Adrenal gland (tissue), 9 donors: ENCODE measurements at regions not wholly inside any gene's neighbourhood (a gene's known extent, or its start where the extent isn't known, plus 50 kb on each side); places are given as distances from the start of the nearest gene placed in this dataset.
A peak's percentile ranks its signal among the peaks of the same experiment; 100 is the strongest.

Experiments
- DNase-seq, 7 donors: peaks; one replicate each; pipeline ENCODE4 v3.0.0-alpha.2; 2019 to 2020
- H3K27ac ChIP-seq, 5 donors: fragments of 200-600 bp; sonication (generic) in 4 of 5; 1 replicate in 3 of 5; 2 replicates in 2 of 5; pipeline versions ENCODE4 v1.5.1 to v1.8.0; 2016 to 2020; ENCODE audit warnings: mild to moderate bottlenecking in 1 of 5
- H3K27me3 ChIP-seq: fragments of 200-600 bp; 2 replicates; pipeline ENCODE4 v1.8.0; 2021
- H3K36me3 ChIP-seq, 2 donors: fragments of 200-600 bp; replicated peaks in 1 of 2; 1 replicate in 1 of 2; 2 replicates in 1 of 2; pipeline versions ENCODE4 v1.5.1 to v1.8.0; 2018 to 2022
- H3K4me1 ChIP-seq, 2 donors: fragments of 200-600 bp; replicated peaks in 1 of 2; 1 replicate in 1 of 2; 2 replicates in 1 of 2; pipeline versions ENCODE4 v1.5.1 to v1.8.0; 2018 to 2021
- H3K4me3 ChIP-seq, 4 donors: fragments of 200-600 bp; sonication (generic) in 3 of 4; one replicate each; pipeline ENCODE4 v1.5.1; 2016 to 2018
- H3K9me3 ChIP-seq, 3 donors: fragments of 200-600 bp; sonication (generic) in 1 of 3; replicated peaks in 1 of 3; 1 replicate in 2 of 3; 2 replicates in 1 of 3; pipeline versions ENCODE4 v1.5.1 to v1.8.0; 2016 to 2021
- POLR2A ChIP-seq, 2 donors: fragments of 450-650 bp; IDR thresholded peaks; one replicate each; pipeline ENCODE4 v1.6.1; 2017; ENCODE audit warnings: antibody characterized with exemption in 2 of 2, mild to moderate bottlenecking in 2 of 2, moderate library complexity in 1 of 2
- WGBS, 4 donors: extraction: QIAGEN DNeasy Blood & Tissue Kit in 2 of 4; methylation state at CpG; one replicate each; pipeline versions ENCODE4 v1.1.5 to v1.1.7; 2013 to 2017; 5-methylcytosine and 5-hydroxymethylcytosine counted together
- intact Hi-C, 2 donors: fragments of 100-400 bp; cut with DNase I; formaldehyde crosslinking; loops; one replicate each; pipeline versions ENCODE4 v1.14.1 to v1.15.0; 2022 to 2023
- TF ChIP-seq, protein P1 (sequence below), 6 experiments: fragments of 450-650 bp in 4 of 6; fragments of 200-600 bp in 2 of 6; sonication (generic) in 1 of 6; IDR thresholded peaks; 1 replicate in 5 of 6; 2 replicates in 1 of 6; pipeline versions ENCODE4 v1.5.1 to v1.8.0; 2016 to 2021; ENCODE audit warnings: antibody characterized with exemption in 6 of 6, mild to moderate bottlenecking in 2 of 6, moderate library complexity in 1 of 6
- donor health status: healthy with polysubstance abuse.
- donor health status: Bipolar disorder and iron deficiency.
- donor health status: DM: yes; HTN: yes; CAD: no.
- donor health status: DM: no; HTN: no; CAD: no.
- donor health status: DM: no; HTN: no; CAD: no.

DNA sequence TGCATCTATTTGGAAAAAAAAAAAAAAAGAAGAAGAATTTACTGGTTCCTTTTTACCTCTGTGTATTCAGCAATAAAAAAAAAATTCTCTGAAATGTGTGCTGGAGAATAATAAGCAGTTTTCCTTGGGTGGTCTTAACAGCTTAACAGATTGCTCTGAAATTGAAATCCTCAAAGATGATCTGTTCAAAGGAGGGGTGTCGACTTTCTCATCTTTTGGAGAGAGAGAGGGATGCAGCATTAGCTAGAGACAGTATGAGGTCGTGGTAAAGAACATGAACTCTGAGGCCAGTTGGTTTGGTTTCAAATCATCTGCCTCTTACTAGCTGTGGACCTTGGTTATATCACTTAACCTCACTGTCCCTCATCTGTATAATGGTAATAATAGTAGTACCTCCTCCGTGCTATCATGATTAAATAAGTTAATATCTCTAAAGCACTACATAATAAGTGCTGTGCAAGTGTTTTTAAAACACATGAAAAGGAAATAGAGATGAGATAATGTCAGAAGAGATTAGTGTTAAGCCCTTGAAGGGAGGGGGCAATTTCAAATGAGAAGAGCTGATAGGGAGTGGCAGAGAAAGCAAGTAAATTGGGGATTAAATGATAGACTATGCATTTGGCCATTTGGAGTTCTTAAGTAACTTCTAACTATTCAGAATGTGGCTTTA, 109.9 kb upstream of the LIMCH1 start:
- Histone ChIP-seq H3K9me3 (no peaks in the 10 kb centered on the region), H3K36me3 (no peaks in the 10 kb centered on the region), H3K27me3 (no peaks in the 10 kb centered on the region), H3K4me1 (peaks cover 19 to 55% of the 10 kb centered on the region in 2 donors), H3K4me3 (no peak overlapping the region), H3K27ac (peak overlapping the region in 2 of 5 donors; percentile 5 to 66)
- DNase-seq: no peak
- WGBS, 4 donors: 42 to 53% (median 51%) methylated on average over 3 of the region's 3 CpGs
- intact Hi-C loops: no loop called here
- TF ChIP-seq, protein P1, sequence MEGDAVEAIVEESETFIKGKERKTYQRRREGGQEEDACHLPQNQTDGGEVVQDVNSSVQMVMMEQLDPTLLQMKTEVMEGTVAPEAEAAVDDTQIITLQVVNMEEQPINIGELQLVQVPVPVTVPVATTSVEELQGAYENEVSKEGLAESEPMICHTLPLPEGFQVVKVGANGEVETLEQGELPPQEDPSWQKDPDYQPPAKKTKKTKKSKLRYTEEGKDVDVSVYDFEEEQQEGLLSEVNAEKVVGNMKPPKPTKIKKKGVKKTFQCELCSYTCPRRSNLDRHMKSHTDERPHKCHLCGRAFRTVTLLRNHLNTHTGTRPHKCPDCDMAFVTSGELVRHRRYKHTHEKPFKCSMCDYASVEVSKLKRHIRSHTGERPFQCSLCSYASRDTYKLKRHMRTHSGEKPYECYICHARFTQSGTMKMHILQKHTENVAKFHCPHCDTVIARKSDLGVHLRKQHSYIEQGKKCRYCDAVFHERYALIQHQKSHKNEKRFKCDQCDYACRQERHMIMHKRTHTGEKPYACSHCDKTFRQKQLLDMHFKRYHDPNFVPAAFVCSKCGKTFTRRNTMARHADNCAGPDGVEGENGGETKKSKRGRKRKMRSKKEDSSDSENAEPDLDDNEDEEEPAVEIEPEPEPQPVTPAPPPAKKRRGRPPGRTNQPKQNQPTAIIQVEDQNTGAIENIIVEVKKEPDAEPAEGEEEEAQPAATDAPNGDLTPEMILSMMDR (IDR thresholded peaks at IDR 0.05): no peak
- TF ChIP-seq POLR2A (IDR thresholded peaks at IDR 0.05): no peak

DNA sequence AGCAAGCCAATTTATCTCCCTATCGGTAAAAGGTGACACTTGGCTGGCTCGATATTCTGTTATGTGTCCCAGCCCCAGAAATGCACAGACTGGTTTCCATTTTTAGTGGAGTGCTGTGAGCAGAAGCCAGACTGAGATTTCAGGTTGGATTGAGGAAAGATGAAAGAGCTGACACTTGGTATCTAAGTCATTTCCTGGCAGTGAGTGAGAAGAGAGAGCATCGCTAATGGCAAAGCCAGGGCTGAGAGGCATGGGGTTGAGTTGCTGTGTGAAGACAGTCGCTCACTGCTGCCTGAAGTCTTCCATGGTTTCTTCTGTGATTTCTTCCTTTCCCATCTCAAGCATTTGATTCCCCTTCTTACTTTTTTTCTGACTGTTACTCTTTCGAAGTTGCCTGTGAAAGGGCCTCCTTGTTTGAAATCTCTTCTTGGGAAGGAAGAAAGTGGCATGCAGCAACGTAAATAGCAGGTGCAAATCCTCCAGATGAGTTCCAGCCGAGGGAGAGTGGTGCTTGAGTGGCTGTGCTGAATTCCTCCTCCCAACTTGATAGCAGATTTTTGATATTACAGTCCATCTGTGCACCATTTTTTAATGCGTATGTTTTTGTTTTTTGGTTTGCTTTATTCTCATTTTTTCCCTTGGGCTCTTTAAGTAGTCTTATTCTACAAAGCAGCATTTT, 109.2 kb upstream of the LIMCH1 start:
- Histone ChIP-seq H3K4me3 (no peak overlapping the region), H3K27me3 (no peaks in the 10 kb centered on the region), H3K27ac (peak overlapping the region in 2 of 5 donors; percentile 5 to 66), H3K36me3 (no peaks in the 10 kb centered on the region), H3K9me3 (no peaks in the 10 kb centered on the region), H3K4me1 (peaks cover 19 to 55% of the 10 kb centered on the region in 2 donors)
- WGBS, 4 donors: 60 to 70% (median 62%) methylated on average over 8 of the region's 8 CpGs
- no peak for DNase-seq
- intact Hi-C loops: no loop called here
- TF ChIP-seq POLR2A (IDR thresholded peaks at IDR 0.05): no peak
- TF ChIP-seq, protein P1 (IDR thresholded peaks at IDR 0.05): no peak

DNA sequence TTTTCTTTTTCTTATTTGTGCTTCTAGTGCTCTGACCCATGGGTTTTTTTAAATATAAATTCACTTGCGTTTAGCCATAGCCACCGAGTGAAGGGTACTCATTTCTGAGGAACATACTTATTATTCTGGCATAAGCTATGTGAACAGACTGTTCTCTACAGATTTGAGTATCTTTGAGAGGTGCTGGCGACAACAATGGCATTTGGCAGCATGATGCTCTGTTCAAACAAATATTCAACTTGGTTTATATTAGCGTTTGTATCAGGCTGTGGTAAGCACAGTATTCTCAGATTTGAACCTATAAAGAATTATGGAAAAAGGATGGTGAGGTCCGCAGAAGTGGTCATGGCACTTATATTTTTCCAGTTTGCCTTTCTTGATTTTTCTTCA, 108.7 kb upstream of the LIMCH1 start:
- intact Hi-C loops: no loop called here
- Histone ChIP-seq H3K4me1 (peaks cover 19 to 55% of the 10 kb centered on the region in 2 donors), H3K4me3 (no peak overlapping the region), H3K27ac (no peak overlapping the region), H3K27me3 (no peaks in the 10 kb centered on the region), H3K36me3 (no peaks in the 10 kb centered on the region), H3K9me3 (no peaks in the 10 kb centered on the region)
- WGBS, 4 donors: 95 to 97% (median 95%) methylated on average over 5 of the region's 5 CpGs
- no peak for DNase-seq
- TF ChIP-seq POLR2A (IDR thresholded peaks at IDR 0.05): no peak
- TF ChIP-seq, protein P1 (IDR thresholded peaks at IDR 0.05): no peak

DNA sequence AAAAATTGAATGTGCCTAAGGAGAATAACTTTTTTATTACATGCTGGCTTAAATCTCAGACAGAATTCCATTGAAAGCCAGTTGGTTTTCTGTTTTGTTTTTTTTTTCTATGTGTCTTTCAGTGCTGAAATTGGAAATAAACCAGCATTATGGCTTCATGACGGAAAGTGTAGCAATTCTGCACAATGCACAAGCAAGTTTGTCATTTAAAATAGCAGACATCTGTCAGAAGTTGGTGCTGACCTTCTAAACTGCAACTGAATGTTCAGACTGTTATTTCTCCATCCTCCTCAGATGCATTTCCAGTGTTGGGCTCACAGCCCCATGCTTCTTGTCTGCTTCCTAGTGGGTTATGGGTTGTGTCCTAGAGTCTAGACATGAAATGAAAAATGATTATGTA, 107.2 kb upstream of the LIMCH1 start:
- no peak overlapping the region for H3K4me3 ChIP-seq
- H3K9me3 ChIP-seq: no peaks in the 10 kb centered on the region
- H3K27me3 ChIP-seq: no peaks in the 10 kb centered on the region
- H3K4me1 ChIP-seq: peaks cover 19 to 45% of the 10 kb centered on the region in 2 donors
- TF ChIP-seq POLR2A (IDR thresholded peaks at IDR 0.05): no peak
- TF ChIP-seq, protein P1 (IDR thresholded peaks at IDR 0.05): no peak
- intact Hi-C loops: loop anchor here in 1 of 2 donors (10.0 kb wide), 1 partner anchor 214 kb away; no protein-coding TSS in a partner anchor
- 48 to 77% (median 65%) methylated on average over 1 of the region's 1 CpG for WGBS, 4 donors
- H3K27ac ChIP-seq: no peak overlapping the region
- no peak for DNase-seq
- H3K36me3 ChIP-seq: no peaks in the 10 kb centered on the region
